ENCODE measurements at regions not wholly inside any gene's neighbourhood (a gene's known extent, or its start where the extent isn't known, plus 50 kb on each side); places are given as distances from the start of the nearest gene placed in this dataset.

DNA sequence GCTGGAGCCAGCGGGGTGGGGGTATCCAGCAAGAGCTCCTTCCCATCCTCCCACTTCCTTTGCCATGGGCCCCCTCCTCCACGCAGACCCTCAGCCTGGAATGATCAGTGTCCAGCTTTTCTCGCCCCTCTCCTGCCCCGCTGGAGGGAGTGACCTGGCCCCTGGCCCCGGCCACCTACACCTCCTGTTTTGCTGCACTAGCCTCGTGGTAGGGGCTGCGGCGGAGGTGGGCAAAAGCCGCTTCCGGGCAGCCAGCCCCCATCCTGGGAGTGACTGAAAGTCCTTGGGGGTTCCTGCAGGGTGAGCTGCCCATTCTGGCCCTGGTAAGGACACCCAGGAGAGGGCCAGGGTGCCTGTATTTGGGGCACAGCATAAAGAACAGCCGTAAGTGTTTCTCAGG lies 295.7 kb downstream of the SEC14L1 start:
- TF ChIP-seq, protein P1, sequence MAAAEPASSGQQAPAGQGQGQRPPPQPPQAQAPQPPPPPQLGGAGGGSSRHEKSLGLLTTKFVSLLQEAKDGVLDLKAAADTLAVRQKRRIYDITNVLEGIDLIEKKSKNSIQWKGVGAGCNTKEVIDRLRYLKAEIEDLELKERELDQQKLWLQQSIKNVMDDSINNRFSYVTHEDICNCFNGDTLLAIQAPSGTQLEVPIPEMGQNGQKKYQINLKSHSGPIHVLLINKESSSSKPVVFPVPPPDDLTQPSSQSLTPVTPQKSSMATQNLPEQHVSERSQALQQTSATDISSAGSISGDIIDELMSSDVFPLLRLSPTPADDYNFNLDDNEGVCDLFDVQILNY (CRISPR knock-in tag; conservative IDR thresholded peaks at IDR 0.05) = no peak
- no peak for TF ChIP-seq JUND (CRISPR knock-in tag; IDR thresholded peaks at IDR 0.05)
- TF ChIP-seq, protein P2, sequence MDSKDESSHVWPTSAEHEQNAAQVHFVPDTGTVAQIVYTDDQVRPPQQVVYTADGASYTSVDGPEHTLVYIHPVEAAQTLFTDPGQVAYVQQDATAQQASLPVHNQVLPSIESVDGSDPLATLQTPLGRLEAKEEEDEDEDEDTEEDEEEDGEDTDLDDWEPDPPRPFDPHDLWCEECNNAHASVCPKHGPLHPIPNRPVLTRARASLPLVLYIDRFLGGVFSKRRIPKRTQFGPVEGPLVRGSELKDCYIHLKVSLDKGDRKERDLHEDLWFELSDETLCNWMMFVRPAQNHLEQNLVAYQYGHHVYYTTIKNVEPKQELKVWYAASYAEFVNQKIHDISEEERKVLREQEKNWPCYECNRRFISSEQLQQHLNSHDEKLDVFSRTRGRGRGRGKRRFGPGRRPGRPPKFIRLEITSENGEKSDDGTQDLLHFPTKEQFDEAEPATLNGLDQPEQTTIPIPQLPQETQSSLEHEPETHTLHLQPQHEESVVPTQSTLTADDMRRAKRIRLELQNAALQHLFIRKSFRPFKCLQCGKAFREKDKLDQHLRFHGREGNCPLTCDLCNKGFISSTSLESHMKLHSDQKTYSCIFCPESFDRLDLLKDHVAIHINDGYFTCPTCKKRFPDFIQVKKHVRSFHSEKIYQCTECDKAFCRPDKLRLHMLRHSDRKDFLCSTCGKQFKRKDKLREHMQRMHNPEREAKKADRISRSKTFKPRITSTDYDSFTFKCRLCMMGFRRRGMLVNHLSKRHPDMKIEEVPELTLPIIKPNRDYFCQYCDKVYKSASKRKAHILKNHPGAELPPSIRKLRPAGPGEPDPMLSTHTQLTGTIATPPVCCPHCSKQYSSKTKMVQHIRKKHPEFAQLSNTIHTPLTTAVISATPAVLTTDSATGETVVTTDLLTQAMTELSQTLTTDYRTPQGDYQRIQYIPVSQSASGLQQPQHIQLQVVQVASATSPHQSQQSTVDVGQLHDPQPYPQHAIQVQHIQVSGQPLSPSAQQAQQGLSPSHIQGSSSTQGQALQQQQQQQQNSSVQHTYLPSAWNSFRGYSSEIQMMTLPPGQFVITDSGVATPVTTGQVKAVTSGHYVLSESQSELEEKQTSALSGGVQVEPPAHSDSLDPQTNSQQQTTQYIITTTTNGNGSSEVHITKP (CRISPR knock-in tag; IDR thresholded peaks at IDR 0.05; ENCODE audit: low read depth) = no peak
- TF ChIP-seq, protein P3, sequence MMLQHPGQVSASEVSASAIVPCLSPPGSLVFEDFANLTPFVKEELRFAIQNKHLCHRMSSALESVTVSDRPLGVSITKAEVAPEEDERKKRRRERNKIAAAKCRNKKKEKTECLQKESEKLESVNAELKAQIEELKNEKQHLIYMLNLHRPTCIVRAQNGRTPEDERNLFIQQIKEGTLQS (CRISPR knock-in tag; IDR thresholded peaks at IDR 0.05) = no peak
- TF ChIP-seq, protein P4, sequence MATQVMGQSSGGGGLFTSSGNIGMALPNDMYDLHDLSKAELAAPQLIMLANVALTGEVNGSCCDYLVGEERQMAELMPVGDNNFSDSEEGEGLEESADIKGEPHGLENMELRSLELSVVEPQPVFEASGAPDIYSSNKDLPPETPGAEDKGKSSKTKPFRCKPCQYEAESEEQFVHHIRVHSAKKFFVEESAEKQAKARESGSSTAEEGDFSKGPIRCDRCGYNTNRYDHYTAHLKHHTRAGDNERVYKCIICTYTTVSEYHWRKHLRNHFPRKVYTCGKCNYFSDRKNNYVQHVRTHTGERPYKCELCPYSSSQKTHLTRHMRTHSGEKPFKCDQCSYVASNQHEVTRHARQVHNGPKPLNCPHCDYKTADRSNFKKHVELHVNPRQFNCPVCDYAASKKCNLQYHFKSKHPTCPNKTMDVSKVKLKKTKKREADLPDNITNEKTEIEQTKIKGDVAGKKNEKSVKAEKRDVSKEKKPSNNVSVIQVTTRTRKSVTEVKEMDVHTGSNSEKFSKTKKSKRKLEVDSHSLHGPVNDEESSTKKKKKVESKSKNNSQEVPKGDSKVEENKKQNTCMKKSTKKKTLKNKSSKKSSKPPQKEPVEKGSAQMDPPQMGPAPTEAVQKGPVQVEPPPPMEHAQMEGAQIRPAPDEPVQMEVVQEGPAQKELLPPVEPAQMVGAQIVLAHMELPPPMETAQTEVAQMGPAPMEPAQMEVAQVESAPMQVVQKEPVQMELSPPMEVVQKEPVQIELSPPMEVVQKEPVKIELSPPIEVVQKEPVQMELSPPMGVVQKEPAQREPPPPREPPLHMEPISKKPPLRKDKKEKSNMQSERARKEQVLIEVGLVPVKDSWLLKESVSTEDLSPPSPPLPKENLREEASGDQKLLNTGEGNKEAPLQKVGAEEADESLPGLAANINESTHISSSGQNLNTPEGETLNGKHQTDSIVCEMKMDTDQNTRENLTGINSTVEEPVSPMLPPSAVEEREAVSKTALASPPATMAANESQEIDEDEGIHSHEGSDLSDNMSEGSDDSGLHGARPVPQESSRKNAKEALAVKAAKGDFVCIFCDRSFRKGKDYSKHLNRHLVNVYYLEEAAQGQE (IDR thresholded peaks at IDR 0.05; ENCODE audit: borderline replicate concordance in 1 of 2, low read depth in 1 of 2, low read length in 2 of 2) = no peak
- TF ChIP-seq MAFF (IDR thresholded peaks at IDR 0.05; ENCODE audit: low read depth, low read length) = no peak

All from HepG2 (cell line).